CD4-positive, alpha-beta memory T cell (primary cell): ENCODE measurements at regions not wholly inside any gene's neighbourhood (a gene's known extent, or its start where the extent isn't known, plus 50 kb on each side); places are given as distances from the start of the nearest gene placed in this dataset.

Source experiments
- CTCF ChIA-PET: fragments of 350-600 bp; sonication (Branson Sonifier 250); formaldehyde crosslinking; loops from one replicate; lab custom pipeline; 2021; ENCODE audit warnings: inconsistent platforms; ENCODE audit not compliant: partially characterized antibody; lab: Charles Lee
- POLR2A ChIA-PET: fragments of 350-600 bp; sonication (Branson Sonifier 250); formaldehyde crosslinking; loops from one replicate; lab custom pipeline; 2021; ENCODE audit not compliant: partially characterized antibody; lab: Charles Lee
- DNase-seq, 5 donors: peaks; one replicate each; pipeline versions ENCODE4 v3.0.0 to v3.0.0-alpha.2; 2020 to 2022; ENCODE audit warnings: mixed read lengths in 1 of 5
- H3K27ac ChIP-seq: one replicate; pipeline ENCODE4 v1.7.0; 2013; ENCODE audit warnings: low read depth, low read length
- H3K27me3 ChIP-seq: 2 replicates; pipeline ENCODE4 v1.7.0; 2013; ENCODE audit warnings: mild to moderate bottlenecking, low read length, moderate library complexity; ENCODE audit not compliant: insufficient read depth
- H3K36me3 ChIP-seq: 2 replicates; pipeline ENCODE4 v1.7.0; 2013; ENCODE audit warnings: mild to moderate bottlenecking, low read length, moderate library complexity; ENCODE audit not compliant: insufficient read depth
- H3K4me1 ChIP-seq: 2 replicates; pipeline ENCODE4 v1.7.0; 2013; ENCODE audit warnings: mild to moderate bottlenecking, low read length, moderate library complexity; ENCODE audit not compliant: insufficient read depth
- H3K4me3 ChIP-seq, 2 donors: one replicate each; pipeline ENCODE4 v1.7.0; 2013; ENCODE audit warnings: low read length in 2 of 2, mild to moderate bottlenecking in 1 of 2
- H3K9me3 ChIP-seq, 2 donors: one replicate each; pipeline ENCODE4 v1.7.0; 2013; ENCODE audit warnings: low read length in 2 of 2, control low read depth in 1 of 2; ENCODE audit not compliant: control insufficient read depth in 1 of 2
- H3K27ac Mint-ChIP-seq, 7 donors: one replicate each; pipeline ENCODE4 v1.8.0; 2020 to 2021; ENCODE audit warnings: mixed read lengths in 7 of 7, mild to moderate bottlenecking in 6 of 7, inconsistent platforms in 3 of 7, moderate library complexity in 3 of 7
- H3K27me3 Mint-ChIP-seq, 2 donors: one replicate each; pipeline ENCODE4 v1.8.0; 2020 to 2021; ENCODE audit warnings: mixed read lengths in 2 of 2
- H3K36me3 Mint-ChIP-seq, 2 donors: one replicate each; pipeline ENCODE4 v1.8.0; 2020 to 2021; ENCODE audit warnings: mixed read lengths in 2 of 2, inconsistent platforms in 1 of 2, mild to moderate bottlenecking in 1 of 2
- H3K4me1 Mint-ChIP-seq, 4 donors: one replicate each; pipeline ENCODE4 v1.8.0; 2020 to 2021; ENCODE audit warnings: mixed read lengths in 4 of 4, mild to moderate bottlenecking in 1 of 4
- H3K4me3 Mint-ChIP-seq, 8 donors: one replicate each; pipeline ENCODE4 v1.8.0; 2020 to 2021; ENCODE audit warnings: mixed read lengths in 8 of 8, mild to moderate bottlenecking in 7 of 8, moderate library complexity in 6 of 8, inconsistent platforms in 3 of 8
- H3K9me3 Mint-ChIP-seq, 8 donors: one replicate each; pipeline ENCODE4 v1.8.0; 2020 to 2021; ENCODE audit warnings: mixed read lengths in 8 of 8, mild to moderate bottlenecking in 5 of 8, inconsistent platforms in 3 of 8, moderate library complexity in 1 of 8
- intact Hi-C: fragments of 100-400 bp; cut with micrococcal nuclease; formaldehyde crosslinking; loops from one replicate; pipeline ENCODE4 v1.15.1; 2023

GRCh38 chr12:60672949-60673348 is 1077.1 kb downstream of the SLC16A7 start:
- no peak for DNase-seq
- no peak overlapping the region for H3K4me3 ChIP-seq
- POLR2A ChIA-PET: no interaction called here
- H3K4me1 ChIP-seq: no peaks in the 10 kb centered on the region
- no peaks in the 10 kb centered on the region for H3K36me3 Mint-ChIP-seq
- no peak overlapping the region for H3K27ac ChIP-seq
- H3K9me3 Mint-ChIP-seq: peaks cover 0 to 21% (median 10%) of the 10 kb centered on the region in 8 donors
- intact Hi-C loops: no loop called here
- H3K27ac Mint-ChIP-seq: no peak overlapping the region
- CTCF ChIA-PET: no interaction called here
- H3K36me3 ChIP-seq: no peaks in the 10 kb centered on the region
- H3K9me3 ChIP-seq: peaks cover 0 to 7% of the 10 kb centered on the region in 2 donors
- H3K27me3 ChIP-seq: no peaks in the 10 kb centered on the region
- H3K4me3 Mint-ChIP-seq: no peak overlapping the region
- H3K4me1 Mint-ChIP-seq: no peaks in the 10 kb centered on the region
- H3K27me3 Mint-ChIP-seq: no peaks in the 10 kb centered on the region

- Histone ChIP-seq H3K36me3 (no peaks in the 10 kb centered on the region), H3K4me1 (no peaks in the 10 kb centered on the region), H3K9me3 (no peaks in the 10 kb centered on the region), H3K27me3 (no peaks in the 10 kb centered on the region), H3K4me3 (no peak overlapping the region), H3K27ac (no peak overlapping the region)
- no peaks in the 10 kb centered on the region for H3K36me3 Mint-ChIP-seq
- no peak overlapping the region for H3K4me3 Mint-ChIP-seq
- peaks cover 0 to 10% (median 5%) of the 10 kb centered on the region in 8 donors for H3K9me3 Mint-ChIP-seq
- DNase-seq: no peak
- no peaks in the 10 kb centered on the region for H3K27me3 Mint-ChIP-seq
- H3K4me1 Mint-ChIP-seq: no peaks in the 10 kb centered on the region
- CTCF ChIA-PET: no interaction called here
- POLR2A ChIA-PET: no interaction called here
- intact Hi-C loops: no loop called here
- H3K27ac Mint-ChIP-seq: no peak overlapping the region
These were observed 1089.3 kb downstream of the SLC16A7 start for GRCh38 chr12:60684988-60685655.

GRCh38 chr12:60689137-60689536 is 1093.3 kb downstream of the SLC16A7 start:
- POLR2A ChIA-PET: no interaction called here
- no peak for DNase-seq
- no peaks in the 10 kb centered on the region for H3K27me3 ChIP-seq
- no peaks in the 10 kb centered on the region for H3K4me1 ChIP-seq
- CTCF ChIA-PET: no interaction called here
- Mint-ChIP-seq H3K4me1 (no peaks in the 10 kb centered on the region), H3K9me3 (peaks cover 0 to 9% (median 3%) of the 10 kb centered on the region in 8 donors), H3K36me3 (no peaks in the 10 kb centered on the region), H3K27ac (no peak overlapping the region), H3K4me3 (no peak overlapping the region), H3K27me3 (no peaks in the 10 kb centered on the region)
- H3K4me3 ChIP-seq: no peak overlapping the region
- intact Hi-C loops: no loop called here
- no peaks in the 10 kb centered on the region for H3K36me3 ChIP-seq
- H3K9me3 ChIP-seq: no peaks in the 10 kb centered on the region
- H3K27ac ChIP-seq: no peak overlapping the region

DNA sequence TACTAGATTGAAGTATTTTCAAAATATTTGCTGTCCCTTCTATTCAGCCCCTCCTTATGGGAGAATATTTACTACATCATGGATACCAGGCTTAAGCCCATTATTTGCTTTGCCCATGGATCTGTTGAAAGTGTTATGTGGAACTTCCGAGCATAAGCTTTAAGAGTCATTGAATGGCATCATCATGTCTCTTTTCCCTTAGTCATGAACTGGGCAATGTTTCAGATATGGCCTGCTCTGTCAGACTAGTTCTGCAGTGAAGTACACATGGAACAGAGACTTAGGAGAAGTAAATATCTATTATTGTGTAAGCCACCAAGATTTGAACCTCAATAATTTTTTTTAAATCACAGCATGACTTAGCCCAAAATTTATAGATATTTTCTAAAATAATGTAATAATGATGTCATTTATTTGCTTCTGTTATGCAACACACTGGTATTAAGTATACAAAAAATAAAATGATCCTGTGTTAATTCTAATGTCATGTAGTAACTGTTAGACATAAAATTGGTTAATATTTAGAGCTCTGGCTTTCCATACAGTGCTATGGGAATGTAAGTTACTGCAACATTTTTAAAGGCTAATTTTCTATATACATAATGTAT is 1097.3 kb downstream of the SLC16A7 start:
- Histone ChIP-seq H3K36me3 (no peaks in the 10 kb centered on the region), H3K9me3 (no peaks in the 10 kb centered on the region), H3K4me3 (no peak overlapping the region), H3K27ac (no peak overlapping the region), H3K4me1 (no peaks in the 10 kb centered on the region), H3K27me3 (no peaks in the 10 kb centered on the region)
- H3K9me3 Mint-ChIP-seq: peaks cover 0 to 7% (median under 1%) of the 10 kb centered on the region in 8 donors
- intact Hi-C loops: no loop called here
- no peak overlapping the region for H3K4me3 Mint-ChIP-seq
- H3K4me1 Mint-ChIP-seq: no peaks in the 10 kb centered on the region
- H3K27ac Mint-ChIP-seq: no peak overlapping the region
- no peaks in the 10 kb centered on the region for H3K27me3 Mint-ChIP-seq
- no peaks in the 10 kb centered on the region for H3K36me3 Mint-ChIP-seq
- CTCF ChIA-PET: no interaction called here
- DNase-seq: no peak
- POLR2A ChIA-PET: no interaction called here

- Histone ChIP-seq H3K36me3 (no peaks in the 10 kb centered on the region), H3K4me3 (no peak overlapping the region), H3K9me3 (no peaks in the 10 kb centered on the region), H3K27ac (no peak overlapping the region), H3K4me1 (no peaks in the 10 kb centered on the region), H3K27me3 (no peaks in the 10 kb centered on the region)
- ChIA-PET POLR2A (no interaction called here), CTCF (no interaction called here)
- Mint-ChIP-seq H3K27me3 (no peaks in the 10 kb centered on the region), H3K4me1 (peaks cover 0 to 3% (median 0%) of the 10 kb centered on the region in 4 donors), H3K36me3 (no peaks in the 10 kb centered on the region), H3K4me3 (no peak overlapping the region), H3K9me3 (peaks cover 0 to 6% (median 2%) of the 10 kb centered on the region in 8 donors), H3K27ac (no peak overlapping the region)
- no peak for DNase-seq
- intact Hi-C loops: no loop called here
These were observed 1108.5 kb downstream of the SLC16A7 start for GRCh38 chr12:60704171-60704914.

DNA sequence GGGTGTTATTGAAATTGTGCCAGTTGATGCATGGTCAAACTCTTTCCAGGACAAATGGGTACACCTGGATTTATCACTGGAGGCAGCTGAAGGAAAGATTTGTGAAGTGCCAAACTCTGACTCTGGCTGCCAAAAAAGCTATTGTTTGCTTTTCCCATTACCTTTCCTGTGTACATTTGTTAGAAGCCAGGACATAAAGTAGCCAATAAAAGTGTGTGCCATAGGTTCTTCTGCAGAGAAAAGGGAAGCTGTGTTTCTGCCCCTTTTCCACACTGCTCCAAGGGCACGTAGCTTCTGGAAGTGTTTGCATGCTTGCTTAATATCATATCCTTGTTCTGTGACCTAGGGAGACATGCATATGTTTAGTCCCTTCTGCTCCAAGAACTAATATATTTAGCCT is 1114.4 kb downstream of the SLC16A7 start:
- ChIA-PET POLR2A (no interaction called here), CTCF (no interaction called here)
- Histone ChIP-seq H3K36me3 (no peaks in the 10 kb centered on the region), H3K27ac (no peak overlapping the region), H3K4me3 (no peak overlapping the region), H3K4me1 (no peaks in the 10 kb centered on the region), H3K27me3 (no peaks in the 10 kb centered on the region), H3K9me3 (no peaks in the 10 kb centered on the region)
- peaks cover 0 to 15% (median 4%) of the 10 kb centered on the region in 8 donors for H3K9me3 Mint-ChIP-seq
- intact Hi-C loops: no loop called here
- H3K36me3 Mint-ChIP-seq: no peaks in the 10 kb centered on the region
- no peak overlapping the region for H3K27ac Mint-ChIP-seq
- H3K27me3 Mint-ChIP-seq: no peaks in the 10 kb centered on the region
- H3K4me1 Mint-ChIP-seq: peaks cover 0 to 3% (median 0%) of the 10 kb centered on the region in 4 donors
- no peak overlapping the region for H3K4me3 Mint-ChIP-seq
- no peak for DNase-seq

- no peaks in the 10 kb centered on the region for H3K36me3 ChIP-seq
- Mint-ChIP-seq H3K27ac (no peak overlapping the region), H3K36me3 (no peaks in the 10 kb centered on the region), H3K27me3 (no peaks in the 10 kb centered on the region), H3K4me1 (no peaks in the 10 kb centered on the region), H3K4me3 (no peak overlapping the region), H3K9me3 (peaks cover 0 to 15% (median 4%) of the 10 kb centered on the region in 8 donors)
- H3K4me3 ChIP-seq: no peak overlapping the region
- DNase-seq: no peak
- ChIA-PET CTCF (no interaction called here), POLR2A (no interaction called here)
- no peaks in the 10 kb centered on the region for H3K9me3 ChIP-seq
- no peaks in the 10 kb centered on the region for H3K4me1 ChIP-seq
- H3K27ac ChIP-seq: no peak overlapping the region
- no peaks in the 10 kb centered on the region for H3K27me3 ChIP-seq
- intact Hi-C loops: no loop called here
These were observed 1118.5 kb downstream of the SLC16A7 start for GRCh38 chr12:60714141-60714900.
